H9 (cell line): ENCODE measurements at regions not wholly inside any gene's neighbourhood (a gene's known extent, or its start where the extent isn't known, plus 50 kb on each side); places are given as distances from the start of the nearest gene placed in this dataset.

Experiments used
- DNase-seq: peaks from one replicate; pipeline ENCODE4 v3.0.0-alpha.2; 2017
- H2AFZ ChIP-seq: one replicate; pipeline ENCODE4 v1.6.1; 2013; ENCODE audit warnings: mild to moderate bottlenecking, low read length, control low read depth, moderate library complexity
- H2AK5ac ChIP-seq: 2 replicates; pipeline ENCODE4 v1.6.1; 2013; ENCODE audit warnings: low read length, control low read depth, mixed read lengths; ENCODE audit not compliant: insufficient read length
- H2BK120ac ChIP-seq: one replicate; pipeline ENCODE4 v1.6.1; 2013; ENCODE audit warnings: low read depth, mild to moderate bottlenecking, low read length, control low read depth, inconsistent platforms; ENCODE audit not compliant: poor library complexity, severe bottlenecking
- H2BK12ac ChIP-seq: 2 replicates; pipeline ENCODE4 v1.6.1; 2013; ENCODE audit warnings: low read length, control low read depth, mixed read lengths, low read depth; ENCODE audit not compliant: insufficient read length
- H2BK15ac ChIP-seq: 2 replicates; pipeline ENCODE4 v1.6.1; 2013; ENCODE audit warnings: low read depth, low read length, control low read depth
- H2BK20ac ChIP-seq: one replicate; pipeline ENCODE4 v1.6.1; 2013; ENCODE audit warnings: low read depth, mild to moderate bottlenecking, low read length, control low read depth, inconsistent platforms; ENCODE audit not compliant: poor library complexity, severe bottlenecking
- H2BK5ac ChIP-seq: 2 replicates; pipeline ENCODE4 v1.6.1; 2013; ENCODE audit warnings: low read length, control low read depth, mixed read lengths; ENCODE audit not compliant: insufficient read length
- H3K14ac ChIP-seq: 2 replicates; pipeline ENCODE4 v1.6.1; 2013; ENCODE audit warnings: low read length, control low read depth; ENCODE audit not compliant: insufficient read depth
- H3K18ac ChIP-seq: 2 replicates; pipeline ENCODE4 v1.6.1; 2013; ENCODE audit warnings: low read depth, mild to moderate bottlenecking, mixed read lengths, low read length, control low read depth; ENCODE audit not compliant: insufficient read length
- H3K23ac ChIP-seq: 2 replicates; pipeline ENCODE4 v1.6.1; 2013; ENCODE audit warnings: low read length, control low read depth, mixed read lengths, low read depth; ENCODE audit not compliant: insufficient read length
- H3K23me2 ChIP-seq: 2 replicates; pipeline ENCODE4 v1.6.1; 2013; ENCODE audit warnings: low read depth, mild to moderate bottlenecking, mixed read lengths, low read length, control low read depth; ENCODE audit not compliant: insufficient read length, poor library complexity, severe bottlenecking
- H3K27ac ChIP-seq: 2 replicates; pipeline ENCODE4 v1.5.1; 2013; ENCODE audit warnings: low read length, control low read depth, mixed read lengths, low read depth; ENCODE audit not compliant: insufficient read length
- H3K27me3 ChIP-seq: 2 replicates; pipeline ENCODE4 v1.6.1; 2013; ENCODE audit warnings: low read length, control low read depth, inconsistent platforms; ENCODE audit not compliant: insufficient read depth
- H3K4ac ChIP-seq: 2 replicates; pipeline ENCODE4 v1.6.1; 2013; ENCODE audit warnings: low read depth, mild to moderate bottlenecking, control low read depth, inconsistent platforms, low read length, moderate library complexity
- H3K4me1 ChIP-seq: 2 replicates; pipeline ENCODE4 v1.6.1; 2013; ENCODE audit warnings: low read length, control low read depth, inconsistent platforms; ENCODE audit not compliant: insufficient read depth
- H3K4me2 ChIP-seq: 2 replicates; pipeline ENCODE4 v1.6.1; 2013; ENCODE audit warnings: low read length, control low read depth, mixed read lengths; ENCODE audit not compliant: insufficient read length, insufficient read depth
- H3K56ac ChIP-seq: 2 replicates; pipeline ENCODE4 v1.6.1; 2013; ENCODE audit warnings: low read depth, mild to moderate bottlenecking, mixed read lengths, low read length, control low read depth; ENCODE audit not compliant: insufficient read length
- H3K79me1 ChIP-seq: 2 replicates; pipeline ENCODE4 v1.6.1; 2013; ENCODE audit warnings: low read depth, mild to moderate bottlenecking, moderate library complexity, low read length, control low read depth, inconsistent platforms; ENCODE audit not compliant: insufficient read depth, poor library complexity, severe bottlenecking
- H3K79me2 ChIP-seq: 2 replicates; pipeline ENCODE4 v1.6.1; 2013; ENCODE audit warnings: low read length, control low read depth, inconsistent platforms; ENCODE audit not compliant: insufficient read depth
- H3K9ac ChIP-seq: 2 replicates; pipeline ENCODE4 v1.6.1; 2013; ENCODE audit warnings: low read length, control low read depth, mixed read lengths; ENCODE audit not compliant: insufficient read length; ENCODE audit errors: extremely low read depth
- H3K9me3 ChIP-seq: one replicate; pipeline ENCODE4 v1.6.1; 2013; ENCODE audit warnings: low read depth, low read length, inconsistent platforms; ENCODE audit not compliant: control insufficient read depth
- H3T11ph ChIP-seq: one replicate; pipeline ENCODE4 v1.6.1; 2013; ENCODE audit warnings: mild to moderate bottlenecking, low read length, control low read depth, inconsistent platforms
- H4K20me1 ChIP-seq: one replicate; pipeline ENCODE4 v1.6.1; 2013; ENCODE audit not compliant: control insufficient read depth, insufficient read length, insufficient read depth
- H4K5ac ChIP-seq: 2 replicates; pipeline ENCODE4 v1.6.1; 2013; ENCODE audit warnings: low read depth, mild to moderate bottlenecking, mixed read lengths, low read length, control low read depth; ENCODE audit not compliant: insufficient read length
- H4K8ac ChIP-seq: replicated peaks from 2 replicates; pipeline ENCODE4 v1.6.1; 2013; ENCODE audit warnings: low read length, control low read depth, mixed read lengths, low read depth; ENCODE audit not compliant: insufficient read length
- H4K91ac ChIP-seq: 2 replicates; pipeline ENCODE4 v1.6.1; 2013; ENCODE audit warnings: low read depth, mild to moderate bottlenecking, moderate library complexity, mixed read lengths, low read length, control low read depth; ENCODE audit not compliant: insufficient read length
- H3K27ac Mint-ChIP-seq, 3 experiments: 2 replicates in 2 of 3; 3 replicates in 1 of 3; pipeline ENCODE4 v1.8.0; 2020 to 2021; ENCODE audit warnings: mixed read lengths in 3 of 3, mild to moderate bottlenecking in 1 of 3, moderate library complexity in 1 of 3
- H3K27me3 Mint-ChIP-seq: 2 replicates; pipeline ENCODE4 v1.8.0; 2021; ENCODE audit warnings: low read depth, mild to moderate bottlenecking, moderate library complexity, mixed read lengths
- H3K36me3 Mint-ChIP-seq, 3 experiments: 2 replicates in 2 of 3; 3 replicates in 1 of 3; pipeline ENCODE4 v1.8.0; 2020 to 2021; ENCODE audit warnings: low read depth in 3 of 3, mixed read lengths in 3 of 3; ENCODE audit not compliant: insufficient read depth in 1 of 3
- H3K4me1 Mint-ChIP-seq, 2 experiments: 2 replicates each; pipeline ENCODE4 v1.8.0; 2020; ENCODE audit warnings: mixed read lengths in 2 of 2
- H3K4me3 Mint-ChIP-seq, 2 experiments: 2 replicates in 1 of 2; 3 replicates in 1 of 2; pipeline ENCODE4 v1.8.0; 2020 to 2021; ENCODE audit warnings: mild to moderate bottlenecking in 2 of 2, mixed read lengths in 2 of 2, moderate library complexity in 1 of 2
- H3K9me3 Mint-ChIP-seq, 2 experiments: 2 replicates in 1 of 2; 3 replicates in 1 of 2; pipeline ENCODE4 v1.8.0; 2020; ENCODE audit warnings: mild to moderate bottlenecking in 2 of 2, mixed read lengths in 2 of 2, moderate library complexity in 1 of 2
- WGBS: extraction: QIAGEN DNeasy Blood & Tissue Kit; methylation state at CpG from one replicate; pipeline ENCODE4 v1.1.7; 2013; ENCODE audit warnings: missing lambda C conversion rate, low lambda C conversion rate, mixed read lengths; ENCODE audit not compliant: insufficient read length; ENCODE audit errors: extremely low coverage; 5-methylcytosine and 5-hydroxymethylcytosine counted together
- TF ChIP-seq, protein P1 (sequence below): fragments of 200-600 bp; sonication (generic); conservative IDR thresholded peaks from 3 replicates; pipeline ENCODE4 v1.8.0; 2021; ENCODE audit warnings: antibody characterized with exemption, mild to moderate bottlenecking

GRCh38 chr17:49913226-49914095 is 55.5 kb upstream of the DLX4 start:
- Histone ChIP-seq H4K8ac (no peak overlapping the region), H2AFZ (no peak overlapping the region), H3K79me1 (no peaks in the 10 kb centered on the region), H4K91ac (no peak overlapping the region), H3K4ac (no peak overlapping the region), H2BK12ac (no peak overlapping the region), H3K27ac (no peak overlapping the region), H3K4me1 (0 out of 2 replicates have a peak, but pooled peaks cover 4% of the 10 kb centered on the region), H3K9ac (no peak overlapping the region), H2AK5ac (no peak overlapping the region), H3K23ac (no peak overlapping the region), H2BK15ac (no peak overlapping the region), H3K14ac (no peak overlapping the region), H3K18ac (no peak overlapping the region), H4K20me1 (no peaks in the 10 kb centered on the region), H2BK5ac (no peak overlapping the region), H3K23me2 (peaks cover 5% of the 10 kb centered on the region), H2BK20ac (no peak overlapping the region), H4K5ac (no peak overlapping the region), H3K56ac (no peak overlapping the region), H3T11ph (no peak overlapping the region), H2BK120ac (no peak overlapping the region), H3K4me2 (no peak overlapping the region), H3K9me3 (no peaks in the 10 kb centered on the region), H3K27me3 (peaks cover 26% of the 10 kb centered on the region; the same call in 1 of the 2 replicates), H3K79me2 (no peaks in the 10 kb centered on the region)
- Mint-ChIP-seq H3K4me1 (peaks cover 46 to 74% of the 10 kb centered on the region in 2 experiments), H3K4me3 (no peak overlapping the region; a peak in 1 of 5 replicates), H3K27me3 (peaks cover 89% of the 10 kb centered on the region), H3K27ac (no peak overlapping the region), H3K36me3 (no peaks in the 10 kb centered on the region; a peak in 1 of 7 replicates), H3K9me3 (no peaks in the 10 kb centered on the region; a peak in 1 of 5 replicates)
- no CpG with 5 or more reads among the region's 11 CpGs for WGBS
- TF ChIP-seq, protein P1, sequence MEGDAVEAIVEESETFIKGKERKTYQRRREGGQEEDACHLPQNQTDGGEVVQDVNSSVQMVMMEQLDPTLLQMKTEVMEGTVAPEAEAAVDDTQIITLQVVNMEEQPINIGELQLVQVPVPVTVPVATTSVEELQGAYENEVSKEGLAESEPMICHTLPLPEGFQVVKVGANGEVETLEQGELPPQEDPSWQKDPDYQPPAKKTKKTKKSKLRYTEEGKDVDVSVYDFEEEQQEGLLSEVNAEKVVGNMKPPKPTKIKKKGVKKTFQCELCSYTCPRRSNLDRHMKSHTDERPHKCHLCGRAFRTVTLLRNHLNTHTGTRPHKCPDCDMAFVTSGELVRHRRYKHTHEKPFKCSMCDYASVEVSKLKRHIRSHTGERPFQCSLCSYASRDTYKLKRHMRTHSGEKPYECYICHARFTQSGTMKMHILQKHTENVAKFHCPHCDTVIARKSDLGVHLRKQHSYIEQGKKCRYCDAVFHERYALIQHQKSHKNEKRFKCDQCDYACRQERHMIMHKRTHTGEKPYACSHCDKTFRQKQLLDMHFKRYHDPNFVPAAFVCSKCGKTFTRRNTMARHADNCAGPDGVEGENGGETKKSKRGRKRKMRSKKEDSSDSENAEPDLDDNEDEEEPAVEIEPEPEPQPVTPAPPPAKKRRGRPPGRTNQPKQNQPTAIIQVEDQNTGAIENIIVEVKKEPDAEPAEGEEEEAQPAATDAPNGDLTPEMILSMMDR, result no peak
- no peak for DNase-seq
